ENCODE measurements at regions not wholly inside any gene's neighbourhood (a gene's known extent, or its start where the extent isn't known, plus 50 kb on each side); places are given as distances from the start of the nearest gene placed in this dataset.

DNA sequence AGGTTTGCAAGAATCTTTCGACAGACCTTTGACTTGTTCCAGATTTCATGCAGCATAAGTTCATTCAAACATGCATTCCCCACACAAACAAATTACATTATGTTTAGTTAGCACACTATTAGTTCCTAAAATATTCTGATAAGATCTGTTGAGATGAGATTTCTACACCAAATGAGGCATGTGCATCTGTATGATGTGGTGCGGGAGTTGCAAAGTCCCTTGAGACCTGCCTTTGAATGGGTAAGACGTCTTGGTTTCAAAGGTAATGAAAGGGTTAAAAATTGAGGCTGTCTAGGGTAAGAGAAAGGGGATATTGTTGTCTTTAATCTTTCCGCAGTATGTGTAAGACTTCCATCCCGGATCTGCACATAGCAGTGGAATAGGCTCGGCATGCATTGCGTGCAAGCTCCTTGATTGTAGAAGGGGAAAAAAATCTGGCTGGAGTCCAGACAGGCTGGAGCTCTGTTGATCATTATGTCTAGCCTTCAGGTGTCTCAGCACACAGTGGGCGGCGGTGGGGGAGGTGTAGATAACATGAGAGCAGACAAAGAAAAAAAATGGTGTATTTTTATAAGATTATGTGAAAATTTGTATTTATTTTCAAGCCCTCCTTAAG lies 296.6 kb downstream of the PTPRC start:
- TF ChIP-seq EZH2phosphoT487 (conservative IDR thresholded peaks at IDR 0.05; ENCODE audit: low read length) = no peak
- TF ChIP-seq, protein P1, sequence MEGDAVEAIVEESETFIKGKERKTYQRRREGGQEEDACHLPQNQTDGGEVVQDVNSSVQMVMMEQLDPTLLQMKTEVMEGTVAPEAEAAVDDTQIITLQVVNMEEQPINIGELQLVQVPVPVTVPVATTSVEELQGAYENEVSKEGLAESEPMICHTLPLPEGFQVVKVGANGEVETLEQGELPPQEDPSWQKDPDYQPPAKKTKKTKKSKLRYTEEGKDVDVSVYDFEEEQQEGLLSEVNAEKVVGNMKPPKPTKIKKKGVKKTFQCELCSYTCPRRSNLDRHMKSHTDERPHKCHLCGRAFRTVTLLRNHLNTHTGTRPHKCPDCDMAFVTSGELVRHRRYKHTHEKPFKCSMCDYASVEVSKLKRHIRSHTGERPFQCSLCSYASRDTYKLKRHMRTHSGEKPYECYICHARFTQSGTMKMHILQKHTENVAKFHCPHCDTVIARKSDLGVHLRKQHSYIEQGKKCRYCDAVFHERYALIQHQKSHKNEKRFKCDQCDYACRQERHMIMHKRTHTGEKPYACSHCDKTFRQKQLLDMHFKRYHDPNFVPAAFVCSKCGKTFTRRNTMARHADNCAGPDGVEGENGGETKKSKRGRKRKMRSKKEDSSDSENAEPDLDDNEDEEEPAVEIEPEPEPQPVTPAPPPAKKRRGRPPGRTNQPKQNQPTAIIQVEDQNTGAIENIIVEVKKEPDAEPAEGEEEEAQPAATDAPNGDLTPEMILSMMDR (IDR thresholded peaks at IDR 0.05; ENCODE audit: insufficient read depth, low read length, poor library complexity, severe bottlenecking) = no peak
